Common myeloid progenitor, CD34-positive (primary cell): ENCODE measurements at regions not wholly inside any gene's neighbourhood (a gene's known extent, or its start where the extent isn't known, plus 50 kb on each side); places are given as distances from the start of the nearest gene placed in this dataset.

Experiments
- CTCF ChIA-PET: fragments of 350-600 bp; sonication (Branson Sonifier 250); formaldehyde crosslinking; loops from one replicate; lab custom pipeline; 2021; ENCODE audit warnings: antibody characterized with exemption; lab: Charles Lee
- POLR2A ChIA-PET: fragments of 350-600 bp; sonication (Branson Sonifier 250); formaldehyde crosslinking; loops from one replicate; lab custom pipeline; 2021; ENCODE audit warnings: antibody characterized with exemption; lab: Charles Lee
- DNase-seq, 3 donors: peaks; one replicate each; pipeline versions ENCODE4 v3.0.0 to v3.0.0-alpha.2; 2013
- H3K27ac ChIP-seq, 2 experiments: 1 replicate in 1 of 2; 2 replicates in 1 of 2; pipeline ENCODE4 v1.7.0; 2013; ENCODE audit warnings: inconsistent platforms in 2 of 2, low read length in 2 of 2, mild to moderate bottlenecking in 2 of 2, low read depth in 1 of 2, moderate library complexity in 1 of 2; ENCODE audit not compliant: severe bottlenecking in 2 of 2, insufficient read depth in 1 of 2, poor library complexity in 1 of 2
- H3K27me3 ChIP-seq, 5 experiments: replicated peaks in 2 of 5; 1 replicate in 3 of 5; 2 replicates in 2 of 5; pipeline versions ENCODE4 v1.6.1 to v1.7.0; 2013; ENCODE audit warnings: low read length in 4 of 5, mild to moderate bottlenecking in 2 of 5, moderate library complexity in 2 of 5, inconsistent platforms in 1 of 5; ENCODE audit not compliant: insufficient read depth in 5 of 5, control insufficient read depth in 4 of 5
- H3K36me3 ChIP-seq, 4 experiments: 1 replicate in 2 of 4; 2 replicates in 2 of 4; pipeline versions ENCODE4 v1.6.1 to v1.7.0; 2013; ENCODE audit warnings: low read length in 3 of 4, control low read depth in 1 of 4, mild to moderate bottlenecking in 1 of 4; ENCODE audit not compliant: control insufficient read depth in 4 of 4, insufficient read depth in 4 of 4
- H3K4me1 ChIP-seq, 4 experiments: 1 replicate in 3 of 4; 2 replicates in 1 of 4; pipeline versions ENCODE4 v1.6.1 to v1.7.1; 2013; ENCODE audit warnings: low read length in 3 of 4, mild to moderate bottlenecking in 3 of 4, control low read depth in 1 of 4, inconsistent platforms in 1 of 4, moderate library complexity in 1 of 4; ENCODE audit not compliant: control insufficient read depth in 4 of 4, insufficient read depth in 4 of 4; ENCODE audit errors: control extremely low read depth in 1 of 4
- H3K4me3 ChIP-seq, 7 experiments: 1 replicate in 4 of 7; 2 replicates in 3 of 7; pipeline versions ENCODE4 v1.5.1 to v1.7.0; 2013; ENCODE audit warnings: mild to moderate bottlenecking in 7 of 7, low read length in 6 of 7, moderate library complexity in 6 of 7, inconsistent platforms in 2 of 7, low read depth in 2 of 7, control low read depth in 1 of 7; ENCODE audit not compliant: insufficient read depth in 4 of 7, control insufficient read depth in 1 of 7; ENCODE audit errors: extremely low read depth in 1 of 7
- H3K9me3 ChIP-seq, 5 experiments: 1 replicate in 4 of 5; 2 replicates in 1 of 5; pipeline versions ENCODE4 v1.6.1 to v1.7.1; 2013; ENCODE audit warnings: low read length in 4 of 5, mild to moderate bottlenecking in 2 of 5, inconsistent platforms in 1 of 5, low read depth in 1 of 5, moderate library complexity in 1 of 5; ENCODE audit not compliant: control insufficient read depth in 4 of 5, insufficient read depth in 2 of 5; ENCODE audit errors: control extremely low read depth in 1 of 5
- WGBS: methylation state at CpG from one replicate; pipeline ENCODE4 v1.1.5; 2013; ENCODE audit not compliant: insufficient coverage; 5-methylcytosine and 5-hydroxymethylcytosine counted together

DNA sequence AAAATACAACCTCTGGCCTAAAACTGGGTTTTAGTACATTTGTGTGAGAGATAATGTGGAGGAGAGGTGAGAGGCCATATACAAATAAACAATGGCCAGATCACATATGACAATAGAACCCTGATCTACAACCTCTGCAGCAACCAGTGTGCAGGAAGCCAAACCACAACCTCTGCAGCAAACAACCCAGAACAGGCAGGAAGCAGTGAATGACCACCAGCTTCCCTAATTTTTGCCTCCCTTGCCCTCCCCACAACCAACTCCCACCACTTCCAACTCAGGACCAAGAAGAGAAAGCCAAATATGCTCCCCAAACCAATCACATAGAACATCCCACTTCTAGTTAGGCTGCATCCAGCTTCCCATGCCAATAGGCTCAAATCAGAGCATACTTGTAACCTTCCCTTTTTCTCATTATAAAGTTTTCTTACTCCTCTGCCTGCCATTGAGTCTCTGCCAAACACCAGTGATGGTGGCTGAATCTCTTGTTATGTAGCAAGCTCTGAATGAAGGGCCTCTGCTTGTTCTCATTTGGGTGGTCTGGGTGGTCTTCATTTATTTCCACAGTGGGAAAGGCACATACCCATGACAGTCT lies 102.6 kb upstream of the GAP43 start:
- ChIA-PET POLR2A (no interaction called here), CTCF (no interaction called here)
- Histone ChIP-seq H3K36me3 (no peaks in the 10 kb centered on the region), H3K27ac (no peak overlapping the region), H3K9me3 (no peaks in the 10 kb centered on the region), H3K27me3 (no peaks in the 10 kb centered on the region), H3K4me3 (no peak overlapping the region), H3K4me1 (peaks cover 4 to 9% (median 7%) of the 10 kb centered on the region in 4 experiments)
- peak; percentile 12 to 63 (median 58) for DNase-seq

DNA sequence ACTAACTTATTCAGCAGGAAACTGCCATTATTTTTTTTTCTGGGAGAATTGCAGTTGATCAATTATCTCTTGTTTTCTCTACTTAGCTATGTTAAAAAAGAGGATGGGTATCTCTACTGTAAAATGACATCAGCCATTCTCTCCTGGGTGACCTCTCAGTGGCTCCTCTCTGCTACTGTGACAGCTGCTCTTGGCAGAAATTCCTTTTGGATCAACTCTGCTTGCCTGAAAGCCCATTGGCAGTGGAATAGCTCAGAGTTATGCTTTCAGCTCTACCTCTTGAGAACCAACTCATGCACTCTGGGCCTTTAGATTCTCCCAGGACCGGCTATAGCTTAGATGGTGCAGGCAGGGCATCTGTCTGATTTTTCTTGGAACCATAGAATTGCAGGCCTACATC lies 99.9 kb upstream of the GAP43 start:
- no peaks in the 10 kb centered on the region for H3K27me3 ChIP-seq
- H3K9me3 ChIP-seq: peaks cover 0 to 1% (median 0%) of the 10 kb centered on the region in 5 experiments
- H3K4me1 ChIP-seq: peaks cover 4 to 9% (median 7%) of the 10 kb centered on the region in 4 experiments
- WGBS: 100% methylated on average over 1 of the region's 1 CpG
- DNase-seq: no peak
- H3K27ac ChIP-seq: no peak overlapping the region
- ChIA-PET CTCF (interaction anchor here (1.1 kb wide), 1 partner anchor 52 kb away, joined by 3 read pairs; no protein-coding TSS in a partner anchor), POLR2A (no interaction called here)
- no peaks in the 10 kb centered on the region for H3K36me3 ChIP-seq
- H3K4me3 ChIP-seq: no peak overlapping the region

DNA sequence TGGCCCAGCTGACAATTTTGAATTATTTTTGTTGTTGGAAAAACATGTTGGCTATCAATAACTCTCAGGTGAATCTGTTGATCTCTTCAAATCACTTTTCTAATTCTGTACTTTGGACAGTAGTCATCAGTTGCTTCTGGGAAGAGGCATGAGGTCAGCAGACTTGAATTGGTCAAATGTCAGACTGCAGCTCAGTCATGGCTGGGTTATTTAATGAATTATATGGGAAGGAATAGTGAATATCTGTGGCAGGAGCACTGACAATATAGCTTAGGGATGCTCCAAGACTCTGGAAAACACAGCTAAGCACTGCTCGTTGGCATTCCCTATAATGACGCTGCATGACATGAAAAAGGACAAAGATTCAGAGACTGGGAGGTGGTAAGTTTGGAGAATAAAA lies 98.8 kb upstream of the GAP43 start:
- whole genome bisulfite sequencing: 83% methylated on average over 1 of the region's 2 CpGs
- Histone ChIP-seq H3K4me3 (no peak overlapping the region), H3K27me3 (no peaks in the 10 kb centered on the region), H3K9me3 (peaks cover 0 to 1% (median 0%) of the 10 kb centered on the region in 5 experiments), H3K27ac (no peak overlapping the region), H3K4me1 (peaks cover 4 to 9% (median 7%) of the 10 kb centered on the region in 4 experiments), H3K36me3 (no peaks in the 10 kb centered on the region)
- ChIA-PET POLR2A (no interaction called here), CTCF (no interaction called here)
- DNase-seq: no peak

DNA sequence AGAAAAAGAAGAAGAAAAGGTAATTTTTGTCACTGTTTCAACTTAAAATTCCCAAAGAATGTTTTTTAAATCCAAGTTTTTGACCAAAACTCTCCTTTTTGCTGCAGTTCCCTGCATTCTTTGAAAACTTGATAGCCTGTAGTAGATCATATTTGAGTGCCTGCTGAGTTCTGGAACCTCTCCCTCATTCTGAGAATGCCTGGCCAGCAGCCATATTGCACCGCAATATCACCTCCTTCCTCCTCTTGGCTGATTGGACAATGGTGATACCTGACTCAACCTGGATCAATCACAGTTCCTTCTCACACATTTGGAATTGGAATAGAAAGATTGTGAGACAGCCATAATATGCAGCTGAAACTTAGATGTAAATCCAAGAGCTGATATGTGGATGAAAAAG lies 97.6 kb upstream of the GAP43 start:
- Histone ChIP-seq H3K4me3 (no peak overlapping the region), H3K27me3 (no peaks in the 10 kb centered on the region), H3K9me3 (peaks cover 0 to 4% (median 0%) of the 10 kb centered on the region in 5 experiments), H3K4me1 (peaks cover under 1 to 4% (median 2%) of the 10 kb centered on the region in 4 experiments), H3K36me3 (no peaks in the 10 kb centered on the region), H3K27ac (no peak overlapping the region)
- no peak for DNase-seq
- POLR2A ChIA-PET: no interaction called here
- 100% methylated on average over 1 of the region's 1 CpG for WGBS
- CTCF ChIA-PET: no interaction called here

DNA sequence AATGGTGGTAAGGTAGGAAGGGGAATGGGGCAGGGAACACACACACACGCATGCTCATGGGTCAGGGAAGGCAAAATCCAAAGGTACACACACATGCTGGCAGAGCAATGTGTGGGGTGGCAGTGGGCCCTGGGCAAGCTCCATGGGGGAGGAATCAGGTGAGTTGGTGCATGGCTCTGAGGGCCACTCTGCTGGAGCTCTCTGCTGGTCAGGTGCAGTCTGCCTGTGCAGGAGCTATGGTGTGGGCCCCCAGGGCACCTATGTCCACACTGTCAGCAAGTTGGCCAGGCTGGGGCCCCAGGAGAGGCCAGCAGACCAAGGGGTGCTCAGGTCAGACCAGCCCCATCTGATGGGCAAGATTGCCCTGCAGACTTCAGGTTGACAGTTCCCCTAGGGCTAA lies 90.1 kb upstream of the GAP43 start:
- CTCF ChIA-PET: no interaction called here
- DNase-seq: no peak
- Histone ChIP-seq H3K4me1 (no peaks in the 10 kb centered on the region), H3K9me3 (peaks cover 0 to 10% (median 3%) of the 10 kb centered on the region in 5 experiments), H3K36me3 (no peaks in the 10 kb centered on the region), H3K27me3 (no peaks in the 10 kb centered on the region), H3K4me3 (no peak overlapping the region), H3K27ac (no peak overlapping the region)
- POLR2A ChIA-PET: no interaction called here
- 100% methylated on average over 1 of the region's 1 CpG for WGBS

DNA sequence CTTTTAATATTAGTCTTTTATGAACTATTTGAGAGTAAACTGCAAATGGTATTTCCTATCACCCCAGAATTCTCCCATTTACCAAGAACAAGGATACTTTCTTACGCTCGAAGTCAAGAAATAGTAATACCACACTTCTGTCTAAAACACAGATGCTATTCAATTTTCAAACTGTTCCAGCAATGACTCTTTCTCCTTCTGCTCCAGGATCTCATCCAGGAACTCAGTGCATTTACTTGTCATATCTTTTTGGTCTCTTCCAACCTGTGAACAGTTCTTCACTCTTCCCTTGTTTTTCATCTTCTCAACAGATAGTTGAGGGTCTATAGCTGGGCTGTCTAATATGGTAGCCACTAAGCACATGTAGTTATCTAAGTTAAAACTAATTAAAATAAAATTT lies 87.1 kb upstream of the GAP43 start:
- no peak for DNase-seq
- no peaks in the 10 kb centered on the region for H3K36me3 ChIP-seq
- no peak overlapping the region for H3K27ac ChIP-seq
- POLR2A ChIA-PET: no interaction called here
- H3K9me3 ChIP-seq: peaks cover 0 to 4% (median 3%) of the 10 kb centered on the region in 5 experiments
- CTCF ChIA-PET: no interaction called here
- H3K4me1 ChIP-seq: no peaks in the 10 kb centered on the region
- 100% methylated on average over 2 of the region's 2 CpGs for WGBS
- H3K27me3 ChIP-seq: no peaks in the 10 kb centered on the region
- no peak overlapping the region for H3K4me3 ChIP-seq

DNA sequence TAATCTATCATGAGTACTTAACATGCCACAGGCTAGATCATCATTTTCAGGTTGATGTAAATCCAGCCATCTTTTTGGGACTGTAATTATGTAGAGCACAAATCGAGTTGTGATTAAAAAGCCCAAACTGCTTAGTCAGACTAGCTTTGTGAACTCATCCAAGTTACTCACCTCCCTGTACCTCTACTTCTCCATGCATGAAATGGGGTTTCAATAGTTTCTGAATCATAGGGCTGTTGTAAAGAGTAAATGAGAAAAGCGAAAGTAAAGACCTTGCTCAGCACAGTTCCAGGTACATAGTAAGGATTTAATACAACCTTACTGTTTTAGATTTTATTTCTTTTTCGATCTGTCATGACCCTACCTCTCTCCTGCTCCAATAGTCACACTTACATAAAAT lies 85.6 kb upstream of the GAP43 start:
- CTCF ChIA-PET: no interaction called here
- H3K9me3 ChIP-seq: no peaks in the 10 kb centered on the region
- H3K27me3 ChIP-seq: no peaks in the 10 kb centered on the region

More for the DNA sequence above, 85.6 kb upstream of the GAP43 start:
- Histone ChIP-seq H3K27ac (no peak overlapping the region), H3K4me1 (no peaks in the 10 kb centered on the region), H3K36me3 (no peaks in the 10 kb centered on the region), H3K4me3 (no peak overlapping the region)
- POLR2A ChIA-PET: no interaction called here
- no CpG with 5 or more reads among the region's 3 CpGs for WGBS
- DNase-seq: no peak
